ENCODE measurements at regions not wholly inside any gene's neighbourhood (a gene's known extent, or its start where the extent isn't known, plus 50 kb on each side); places are given as distances from the start of the nearest gene placed in this dataset.
A peak's percentile ranks its signal among the peaks of the same experiment; 100 is the strongest.

DNA sequence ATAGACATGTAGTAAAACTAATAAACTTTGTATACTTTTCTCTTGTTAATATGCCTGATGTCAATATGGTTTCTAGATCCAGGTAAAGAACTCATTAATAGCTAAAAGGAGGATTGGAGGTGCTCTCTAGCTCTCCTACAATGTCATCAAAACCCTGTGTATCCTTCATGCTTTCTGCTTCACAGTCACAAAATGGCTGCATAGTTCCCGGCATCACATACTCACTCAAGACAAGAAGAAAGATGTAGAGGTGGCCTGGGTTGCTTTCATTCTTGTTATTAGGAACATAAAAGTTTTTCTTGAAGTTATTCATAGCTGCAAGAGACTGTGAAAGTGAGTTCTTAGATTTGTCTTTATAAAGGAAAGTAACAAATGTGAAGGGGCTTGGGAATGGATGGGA is 149.7 kb upstream of the EEPD1 start:
- 98 to 100% methylated on average over 1 of the region's 1 CpG for WGBS, 2 donors

DNA sequence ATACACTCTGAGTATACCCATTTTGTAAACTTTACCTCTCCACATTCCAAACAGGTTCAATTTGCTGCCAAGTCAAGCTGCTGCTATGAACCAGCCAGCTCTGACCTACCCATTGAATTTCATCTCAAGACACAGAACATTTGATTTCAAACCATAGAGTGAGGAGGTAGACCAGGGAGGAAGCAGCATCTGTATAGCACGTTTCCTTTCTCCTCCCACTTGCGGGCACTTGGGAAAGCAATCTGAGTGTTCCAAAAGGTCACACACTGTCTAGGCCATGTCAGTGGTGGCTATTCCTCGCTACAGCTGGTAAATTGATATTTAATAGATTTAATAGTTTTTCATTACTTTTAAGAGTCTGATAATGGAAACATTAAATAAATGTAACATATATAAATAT is 147.8 kb upstream of the EEPD1 start:
- H3K4me1 ChIP-seq = no peaks in the 10 kb centered on the region
- no peaks in the 10 kb centered on the region for H3K27me3 ChIP-seq
- DNase-seq (no peak), ATAC-seq (peak in 1 of 8 donors; percentile 35)
- no peak overlapping the region for H3K27ac ChIP-seq
- H3K9me3 ChIP-seq = peaks cover 0 to 10% (median 0%) of the 10 kb centered on the region in 11 donors
- 50 to 74% methylated on average over 3 of the region's 3 CpGs for WGBS, 2 donors
- intact Hi-C loops (cut with DNase I) = no loop called here
- TF ChIP-seq, protein P1, sequence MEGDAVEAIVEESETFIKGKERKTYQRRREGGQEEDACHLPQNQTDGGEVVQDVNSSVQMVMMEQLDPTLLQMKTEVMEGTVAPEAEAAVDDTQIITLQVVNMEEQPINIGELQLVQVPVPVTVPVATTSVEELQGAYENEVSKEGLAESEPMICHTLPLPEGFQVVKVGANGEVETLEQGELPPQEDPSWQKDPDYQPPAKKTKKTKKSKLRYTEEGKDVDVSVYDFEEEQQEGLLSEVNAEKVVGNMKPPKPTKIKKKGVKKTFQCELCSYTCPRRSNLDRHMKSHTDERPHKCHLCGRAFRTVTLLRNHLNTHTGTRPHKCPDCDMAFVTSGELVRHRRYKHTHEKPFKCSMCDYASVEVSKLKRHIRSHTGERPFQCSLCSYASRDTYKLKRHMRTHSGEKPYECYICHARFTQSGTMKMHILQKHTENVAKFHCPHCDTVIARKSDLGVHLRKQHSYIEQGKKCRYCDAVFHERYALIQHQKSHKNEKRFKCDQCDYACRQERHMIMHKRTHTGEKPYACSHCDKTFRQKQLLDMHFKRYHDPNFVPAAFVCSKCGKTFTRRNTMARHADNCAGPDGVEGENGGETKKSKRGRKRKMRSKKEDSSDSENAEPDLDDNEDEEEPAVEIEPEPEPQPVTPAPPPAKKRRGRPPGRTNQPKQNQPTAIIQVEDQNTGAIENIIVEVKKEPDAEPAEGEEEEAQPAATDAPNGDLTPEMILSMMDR (IDR thresholded peaks at IDR 0.05) = no peak
- H3K4me3 ChIP-seq = no peak overlapping the region
- H3K36me3 ChIP-seq = no peaks in the 10 kb centered on the region

More for the DNA sequence above, 149.7 kb upstream of the EEPD1 start:
- Histone ChIP-seq H3K27ac (no peak overlapping the region), H3K4me1 (no peaks in the 10 kb centered on the region), H3K9me3 (peaks cover 0 to 10% (median 0%) of the 10 kb centered on the region in 11 donors), H3K4me3 (no peak overlapping the region), H3K27me3 (no peaks in the 10 kb centered on the region), H3K36me3 (no peaks in the 10 kb centered on the region)
- ATAC-seq (no peak), DNase-seq (no peak)
- TF ChIP-seq, protein P1 (IDR thresholded peaks at IDR 0.05) = no peak
- intact Hi-C loops (cut with DNase I) = no loop called here

DNA sequence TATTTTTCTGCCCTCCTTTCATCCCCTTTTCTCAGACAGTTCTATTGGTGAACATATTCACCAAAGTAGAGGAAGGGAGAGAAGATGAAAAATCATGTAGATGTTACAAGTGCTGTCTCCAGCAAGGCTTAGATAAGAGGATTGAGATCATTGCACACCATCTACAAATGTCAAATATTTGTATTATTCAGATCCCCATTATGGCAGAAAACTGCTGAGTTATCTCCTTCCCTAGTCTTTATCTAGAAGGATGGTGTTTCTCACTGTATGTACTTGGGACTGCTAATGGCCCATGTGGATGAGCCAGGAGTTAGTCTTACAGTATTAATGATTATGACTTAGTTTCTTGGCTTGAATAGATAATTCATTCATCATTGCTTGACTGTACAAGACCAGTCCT is 147.2 kb upstream of the EEPD1 start:
- Histone ChIP-seq H3K4me1 (no peaks in the 10 kb centered on the region), H3K9me3 (peaks cover 0 to 10% (median 0%) of the 10 kb centered on the region in 11 donors), H3K36me3 (no peaks in the 10 kb centered on the region), H3K27me3 (no peaks in the 10 kb centered on the region), H3K4me3 (no peak overlapping the region), H3K27ac (no peak overlapping the region)
- TF ChIP-seq, protein P1 (IDR thresholded peaks at IDR 0.05) = no peak
- intact Hi-C loops (cut with DNase I) = no loop called here
- DNase-seq (no peak), ATAC-seq (no peak)

DNA sequence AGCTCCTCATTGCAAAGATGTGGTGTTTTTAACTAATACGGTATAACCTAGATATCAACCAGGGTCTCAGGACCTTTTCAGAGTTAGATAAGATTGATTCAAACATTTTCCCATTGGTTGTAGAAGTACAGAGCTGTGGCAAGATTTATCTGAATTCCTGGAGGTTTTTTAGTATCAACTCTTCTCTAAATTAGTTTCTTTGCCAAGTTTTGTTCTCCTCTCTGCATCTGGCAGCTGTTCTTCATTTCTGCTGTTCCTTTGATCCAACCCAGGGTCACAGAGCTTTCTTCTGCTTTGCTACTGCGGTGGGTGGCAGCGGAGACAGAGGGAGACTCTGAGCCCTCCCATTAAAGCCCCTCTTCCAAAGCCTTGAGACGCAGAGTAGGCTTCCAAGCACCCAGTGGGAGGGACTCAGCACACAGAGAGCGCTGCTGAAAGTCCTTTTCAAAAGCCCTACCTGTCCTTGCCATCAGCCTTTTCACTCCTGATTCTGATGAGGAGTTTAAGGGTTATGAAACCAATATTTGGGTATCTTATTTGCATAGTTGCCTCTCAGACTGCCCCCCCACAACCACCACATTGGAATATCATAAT is 146.3 kb upstream of the EEPD1 start:
- no peaks in the 10 kb centered on the region for H3K36me3 ChIP-seq
- WGBS, 2 donors = 85 to 88% methylated on average over 5 of the region's 5 CpGs
- ATAC-seq (no peak), DNase-seq (no peak)
- H3K4me1 ChIP-seq = no peaks in the 10 kb centered on the region
- H3K27me3 ChIP-seq = no peaks in the 10 kb centered on the region
- peaks cover 0 to 6% (median 0%) of the 10 kb centered on the region in 11 donors for H3K9me3 ChIP-seq
- no peak overlapping the region for H3K4me3 ChIP-seq
- TF ChIP-seq, protein P1 (IDR thresholded peaks at IDR 0.05) = no peak
- intact Hi-C loops (cut with DNase I) = no loop called here
- H3K27ac ChIP-seq = no peak overlapping the region

All from heart right ventricle (tissue), 16 donors.